GM21528 (cell line): ENCODE measurements at regions not wholly inside any gene's neighbourhood (a gene's known extent, or its start where the extent isn't known, plus 50 kb on each side); places are given as distances from the start of the nearest gene placed in this dataset.
"Not testable (repeated sequence)": the region's sequence is repeated elsewhere in the genome, so short reads cannot be mapped to it uniquely, and the experiment has no call there.

Experiments
- ATAC-seq: cut with Tn5 transposase; IDR thresholded peaks from one replicate; pipeline ENCODE4 v1.9.1; 2021; ENCODE audit warnings: mild to moderate bottlenecking, moderate library complexity; ENCODE audit not compliant: unreplicated experiment, low FRiP score

GRCh38 chr5:152456815-152457443 is 51.9 kb upstream of the NMUR2 start:
- peak; percentile 57 for ATAC-seq

- ATAC-seq = peak; percentile 88
These were observed 57.1 kb upstream of the NMUR2 start for GRCh38 chr5:152462021-152462721.

- ATAC-seq = no peak
These were observed 59.0 kb upstream of the NMUR2 start for GRCh38 chr5:152464048-152464447.

- no peak for ATAC-seq
These were observed 60.1 kb upstream of the NMUR2 start for GRCh38 chr5:152465140-152465539.

- ATAC-seq = no peak
These were observed 61.1 kb upstream of the NMUR2 start for GRCh38 chr5:152466085-152466745.

GRCh38 chr5:152470167-152470566 is 65.1 kb upstream of the NMUR2 start:
- no peak for ATAC-seq

GRCh38 chr5:152472083-152472482 is 67.0 kb upstream of the NMUR2 start:
- no peak for ATAC-seq

- no peak for ATAC-seq
These were observed 69.9 kb upstream of the NMUR2 start for GRCh38 chr5:152474961-152475360.

- no peak for ATAC-seq
These were observed 72.5 kb upstream of the NMUR2 start for GRCh38 chr5:152477536-152477935.

GRCh38 chr5:152479866-152480265 is 74.8 kb upstream of the NMUR2 start:
- ATAC-seq = not testable (repeated sequence)

GRCh38 chr5:152480677-152481076 is 75.6 kb upstream of the NMUR2 start:
- ATAC-seq = not testable (repeated sequence)

- no peak for ATAC-seq
These were observed 82.1 kb upstream of the NMUR2 start for GRCh38 chr5:152487130-152487529.

GRCh38 chr5:152488869-152489268 is 83.8 kb upstream of the NMUR2 start:
- ATAC-seq = no peak

GRCh38 chr5:152499814-152500535 is 94.9 kb upstream of the NMUR2 start:
- no peak for ATAC-seq

GRCh38 chr5:152501294-152501693 is 96.2 kb upstream of the NMUR2 start:
- ATAC-seq = no peak

GRCh38 chr5:152503206-152503605 is 98.1 kb upstream of the NMUR2 start:
- no peak for ATAC-seq

GRCh38 chr5:152505442-152506042 is 100.5 kb upstream of the NMUR2 start:
- ATAC-seq = peak; percentile 86

GRCh38 chr5:152511120-152511519 is 106.0 kb upstream of the NMUR2 start:
- ATAC-seq = no peak

- no peak for ATAC-seq
These were observed 106.6 kb upstream of the NMUR2 start for GRCh38 chr5:152511531-152512132.

GRCh38 chr5:152514827-152515397 is 109.8 kb upstream of the NMUR2 start:
- ATAC-seq = no peak
